ENCODE measurements at regions not wholly inside any gene's neighbourhood (a gene's known extent, or its start where the extent isn't known, plus 50 kb on each side); places are given as distances from the start of the nearest gene placed in this dataset.

DNA sequence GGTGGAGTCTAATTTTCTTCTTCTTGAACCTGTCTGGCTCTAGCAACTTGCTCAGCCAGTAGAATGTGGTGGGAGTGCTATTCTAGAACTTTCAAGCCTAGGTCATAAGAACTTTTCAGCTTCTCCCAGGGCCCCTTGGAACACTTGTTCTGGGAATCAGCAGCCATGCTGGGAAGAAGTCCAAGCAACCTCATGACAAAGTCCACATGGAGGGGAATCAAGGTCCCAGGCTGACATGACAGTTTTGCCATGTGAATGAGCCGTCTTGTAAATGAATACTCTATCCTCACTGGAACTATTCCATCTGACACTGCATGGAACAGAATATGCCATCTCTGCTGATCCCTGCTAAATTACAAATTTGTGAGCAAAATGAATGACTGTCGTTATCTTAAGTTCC, 214.2 kb upstream of the TBX3 start:
- H3K4me1 ChIP-seq (ENCODE audit: control insufficient read depth in 4 of 4, insufficient read depth in 4 of 4, low read length in 3 of 4), result no peaks in the 10 kb centered on the region
- no peak overlapping the region for H3K27ac ChIP-seq (ENCODE audit: low read depth in 1 of 2, low read length in 2 of 2)
- no peaks in the 10 kb centered on the region for H3K9me3 ChIP-seq (ENCODE audit: control insufficient read depth in 4 of 4, low read length in 3 of 4)
- DNase-seq (ENCODE audit: low spot score), result no peak
- no peaks in the 10 kb centered on the region for H3K27me3 ChIP-seq (ENCODE audit: control insufficient read depth in 4 of 4, insufficient read depth in 4 of 4, low read length in 3 of 4)
- WGBS, result 60% methylated on average over 2 of the region's 2 CpGs
- no peak for TF ChIP-seq FOXA1 (IDR thresholded peaks at IDR 0.05)
- TF ChIP-seq NR2F2 (IDR thresholded peaks at IDR 0.05), result no peak
- TF ChIP-seq FOXA2 (IDR thresholded peaks at IDR 0.05), result no peak
- TF ChIP-seq HNF4A (conservative IDR thresholded peaks at IDR 0.05), result peak; percentile 80 to 83
- TF ChIP-seq SP1 (IDR thresholded peaks at IDR 0.05), result no peak
- TF ChIP-seq, protein P1, sequence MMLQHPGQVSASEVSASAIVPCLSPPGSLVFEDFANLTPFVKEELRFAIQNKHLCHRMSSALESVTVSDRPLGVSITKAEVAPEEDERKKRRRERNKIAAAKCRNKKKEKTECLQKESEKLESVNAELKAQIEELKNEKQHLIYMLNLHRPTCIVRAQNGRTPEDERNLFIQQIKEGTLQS (IDR thresholded peaks at IDR 0.05), result no peak
- TF ChIP-seq JUND (IDR thresholded peaks at IDR 0.05), result no peak
- peak; percentile 19 to 35 for TF ChIP-seq RXRA (IDR thresholded peaks at IDR 0.05)
- TF ChIP-seq TAF1 (conservative IDR thresholded peaks at IDR 0.05), result no peak
- TF ChIP-seq HNF4G (IDR thresholded peaks at IDR 0.05), result peak; percentile 34
- TF ChIP-seq REST (IDR thresholded peaks at IDR 0.05), result no peak
- TF ChIP-seq YY1 (IDR thresholded peaks at IDR 0.05), result peak; percentile 31
- TF ChIP-seq, protein P2, sequence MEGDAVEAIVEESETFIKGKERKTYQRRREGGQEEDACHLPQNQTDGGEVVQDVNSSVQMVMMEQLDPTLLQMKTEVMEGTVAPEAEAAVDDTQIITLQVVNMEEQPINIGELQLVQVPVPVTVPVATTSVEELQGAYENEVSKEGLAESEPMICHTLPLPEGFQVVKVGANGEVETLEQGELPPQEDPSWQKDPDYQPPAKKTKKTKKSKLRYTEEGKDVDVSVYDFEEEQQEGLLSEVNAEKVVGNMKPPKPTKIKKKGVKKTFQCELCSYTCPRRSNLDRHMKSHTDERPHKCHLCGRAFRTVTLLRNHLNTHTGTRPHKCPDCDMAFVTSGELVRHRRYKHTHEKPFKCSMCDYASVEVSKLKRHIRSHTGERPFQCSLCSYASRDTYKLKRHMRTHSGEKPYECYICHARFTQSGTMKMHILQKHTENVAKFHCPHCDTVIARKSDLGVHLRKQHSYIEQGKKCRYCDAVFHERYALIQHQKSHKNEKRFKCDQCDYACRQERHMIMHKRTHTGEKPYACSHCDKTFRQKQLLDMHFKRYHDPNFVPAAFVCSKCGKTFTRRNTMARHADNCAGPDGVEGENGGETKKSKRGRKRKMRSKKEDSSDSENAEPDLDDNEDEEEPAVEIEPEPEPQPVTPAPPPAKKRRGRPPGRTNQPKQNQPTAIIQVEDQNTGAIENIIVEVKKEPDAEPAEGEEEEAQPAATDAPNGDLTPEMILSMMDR (IDR thresholded peaks at IDR 0.05; ENCODE audit: low read depth, low read length, missing input control), result no peak
- no peak for TF ChIP-seq ZBTB33 (IDR thresholded peaks at IDR 0.05)
- TF ChIP-seq GABPA (IDR thresholded peaks at IDR 0.05 in 1 of 2, conservative IDR thresholded peaks at IDR 0.05 in 1 of 2), result no peak
- no peak for TF ChIP-seq EGR1 (IDR thresholded peaks at IDR 0.05; ENCODE audit: low read depth in 2 of 2)
- TF ChIP-seq RAD21 (IDR thresholded peaks at IDR 0.05), result no peak
- TF ChIP-seq, protein P3, sequence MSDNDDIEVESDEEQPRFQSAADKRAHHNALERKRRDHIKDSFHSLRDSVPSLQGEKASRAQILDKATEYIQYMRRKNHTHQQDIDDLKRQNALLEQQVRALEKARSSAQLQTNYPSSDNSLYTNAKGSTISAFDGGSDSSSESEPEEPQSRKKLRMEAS (IDR thresholded peaks at IDR 0.05), result no peak
- no peak overlapping the region for H3K9ac ChIP-seq (ENCODE audit: low read depth in 1 of 2, low read length in 2 of 2)
- H3K36me3 ChIP-seq (ENCODE audit: control insufficient read depth in 4 of 4, insufficient read depth in 3 of 4, low read depth in 1 of 4, low read length in 3 of 4), result no peaks in the 10 kb centered on the region
- H3K4me3 ChIP-seq (ENCODE audit: low read depth in 1 of 3, low read length in 3 of 3), result no peak overlapping the region

Data from liver (tissue), 8 donors.